Mesenchymal stem cell (in vitro differentiated cells and primary cell): ENCODE measurements at regions not wholly inside any gene's neighbourhood (a gene's known extent, or its start where the extent isn't known, plus 50 kb on each side); places are given as distances from the start of the nearest gene placed in this dataset.
"Not testable (repeated sequence)": the region's sequence is repeated elsewhere in the genome, so short reads cannot be mapped to it uniquely, and the experiment has no call there.

ENCODE experiments used
- DNase-seq: peaks from one replicate; pipeline ENCODE4 v3.0.0-alpha.2; 2013
- H2AFZ ChIP-seq: one replicate; pipeline ENCODE4 v1.6.1; 2013; ENCODE audit warnings: low read depth, mild to moderate bottlenecking, control low read depth, inconsistent platforms, low read length, moderate library complexity
- H2AK5ac ChIP-seq: 2 replicates; pipeline ENCODE4 v1.6.1; 2013; ENCODE audit warnings: low read length, moderate library complexity, mild to moderate bottlenecking, inconsistent platforms; ENCODE audit not compliant: severe bottlenecking
- H2BK120ac ChIP-seq: one replicate; pipeline ENCODE4 v1.6.1; 2013; ENCODE audit warnings: low read depth, mild to moderate bottlenecking, inconsistent platforms, low read length, moderate library complexity
- H2BK12ac ChIP-seq, 2 experiments: one replicate each; pipeline ENCODE4 v1.6.1; 2013; ENCODE audit warnings: inconsistent platforms in 2 of 2, low read length in 2 of 2, mild to moderate bottlenecking in 2 of 2, moderate library complexity in 2 of 2, control low read depth in 1 of 2
- H2BK15ac ChIP-seq: one replicate; pipeline ENCODE4 v1.6.1; 2013; ENCODE audit warnings: mild to moderate bottlenecking, low read depth, inconsistent platforms; ENCODE audit not compliant: poor library complexity, severe bottlenecking
- H2BK5ac ChIP-seq: 2 replicates; pipeline ENCODE4 v1.6.1; 2013; ENCODE audit warnings: low read depth, mild to moderate bottlenecking, low read length, control low read depth, inconsistent platforms; ENCODE audit not compliant: poor library complexity, severe bottlenecking
- H3K14ac ChIP-seq, 2 experiments: one replicate each; pipeline ENCODE4 v1.6.1; 2013; ENCODE audit warnings: inconsistent platforms in 2 of 2, low read length in 2 of 2, control low read depth in 1 of 2, mild to moderate bottlenecking in 1 of 2, moderate library complexity in 1 of 2
- H3K18ac ChIP-seq, 2 experiments: one replicate each; pipeline ENCODE4 v1.6.1; 2013; ENCODE audit warnings: inconsistent platforms in 2 of 2, low read length in 2 of 2, control low read depth in 1 of 2, low read depth in 1 of 2, mild to moderate bottlenecking in 1 of 2
- H3K23ac ChIP-seq, 2 experiments: one replicate each; pipeline ENCODE4 v1.6.1; 2013; ENCODE audit warnings: inconsistent platforms in 2 of 2, low read length in 2 of 2, mild to moderate bottlenecking in 2 of 2, moderate library complexity in 2 of 2, control low read depth in 1 of 2
- H3K27ac ChIP-seq: 2 replicates; pipeline ENCODE4 v1.5.1; 2013; ENCODE audit warnings: mild to moderate bottlenecking, moderate library complexity, low read length, control low read depth, inconsistent platforms; ENCODE audit not compliant: poor library complexity, severe bottlenecking
- H3K27me3 ChIP-seq, 2 experiments: 2 replicates each; pipeline versions ENCODE4 v1.6.1 to v1.7.0; 2013; ENCODE audit warnings: low read length in 2 of 2, mild to moderate bottlenecking in 2 of 2, moderate library complexity in 2 of 2, control low read depth in 1 of 2, inconsistent platforms in 1 of 2; ENCODE audit not compliant: control insufficient read depth in 1 of 2, insufficient read depth in 1 of 2
- H3K36me3 ChIP-seq, 2 experiments: 2 replicates each; pipeline versions ENCODE4 v1.6.1 to v1.7.0; 2013; ENCODE audit warnings: low read length in 2 of 2, control low read depth in 1 of 2, inconsistent platforms in 1 of 2, low read depth in 1 of 2, mild to moderate bottlenecking in 1 of 2; ENCODE audit not compliant: insufficient read depth in 2 of 2, control insufficient read depth in 1 of 2
- H3K4ac ChIP-seq, 2 experiments: one replicate each; pipeline ENCODE4 v1.6.1; 2013; ENCODE audit warnings: inconsistent platforms in 2 of 2, low read length in 2 of 2, mild to moderate bottlenecking in 2 of 2, moderate library complexity in 2 of 2, control low read depth in 1 of 2, low read depth in 1 of 2
- H3K4me1 ChIP-seq: 2 replicates; pipeline ENCODE4 v1.6.1; 2013; ENCODE audit warnings: low read depth, low read length, control low read depth; ENCODE audit not compliant: control insufficient read depth, insufficient read depth
- H3K4me2 ChIP-seq: 2 replicates; pipeline ENCODE4 v1.6.1; 2013; ENCODE audit warnings: low read length, mild to moderate bottlenecking, inconsistent platforms; ENCODE audit not compliant: poor library complexity, severe bottlenecking
- H3K4me3 ChIP-seq, 2 experiments: 2 replicates each; pipeline versions ENCODE4 v1.5.1 to v1.7.0; 2013; ENCODE audit warnings: low read length in 2 of 2, mild to moderate bottlenecking in 2 of 2, control low read depth in 1 of 2, low read depth in 1 of 2; ENCODE audit not compliant: insufficient read depth in 1 of 2
- H3K79me1 ChIP-seq: replicated peaks from 2 replicates; pipeline ENCODE4 v1.6.1; 2013; ENCODE audit warnings: mild to moderate bottlenecking, control low read depth, low read length, inconsistent platforms; ENCODE audit not compliant: poor library complexity, severe bottlenecking
- H3K9ac ChIP-seq: 2 replicates; pipeline ENCODE4 v1.7.0; 2013; ENCODE audit warnings: mild to moderate bottlenecking, low read length, moderate library complexity
- H3K9me3 ChIP-seq: 2 replicates; pipeline ENCODE4 v1.7.0; 2013; ENCODE audit warnings: mild to moderate bottlenecking, low read length; ENCODE audit not compliant: control insufficient read depth
- H4K8ac ChIP-seq: one replicate; pipeline ENCODE4 v1.6.1; 2013; ENCODE audit warnings: inconsistent platforms, mild to moderate bottlenecking, low read length, moderate library complexity
- H4K91ac ChIP-seq: one replicate; pipeline ENCODE4 v1.6.1; 2013; ENCODE audit warnings: mild to moderate bottlenecking, low read length, inconsistent platforms
- WGBS: methylation state at CpG from one replicate; pipeline ENCODE4 v1.1.7; 2013; ENCODE audit warnings: mixed read lengths; 5-methylcytosine and 5-hydroxymethylcytosine counted together

DNA sequence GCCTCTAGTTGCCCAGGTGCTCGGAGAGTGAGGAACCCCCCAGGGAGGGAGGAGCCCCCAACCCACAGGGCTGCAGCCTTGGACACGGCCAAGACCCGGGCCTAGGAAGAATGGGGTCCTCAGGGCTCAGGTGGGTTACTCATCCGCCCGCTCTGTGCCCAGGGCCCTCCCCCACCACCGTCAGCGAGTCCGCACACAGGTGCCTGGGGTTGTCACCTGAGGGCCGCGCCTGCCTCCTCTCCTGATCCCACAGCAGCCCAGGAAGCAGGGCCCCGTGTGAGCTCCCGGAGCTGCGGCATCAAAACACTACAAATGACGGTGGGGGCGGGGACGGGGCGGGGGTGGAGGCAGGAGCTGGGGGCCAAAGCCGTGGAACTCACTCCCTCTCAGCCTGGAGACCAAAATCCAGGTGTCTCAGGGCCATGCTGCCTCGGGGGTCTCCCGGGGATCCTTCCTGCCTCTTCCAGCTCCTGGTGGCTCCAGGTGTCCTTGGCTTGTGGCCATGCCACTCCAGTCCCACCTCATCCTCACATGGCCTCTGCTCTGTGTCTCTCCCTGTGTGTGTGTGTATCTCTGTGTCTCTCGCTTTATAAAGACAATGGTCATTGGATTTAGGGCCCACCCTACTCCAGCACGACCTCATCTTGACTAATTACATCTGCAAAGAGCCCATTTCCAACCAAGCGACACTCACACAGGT, 172.7 kb downstream of the NPIPB11 start:
- not testable (repeated sequence) for H3K27ac ChIP-seq, H3K9me3 ChIP-seq, H3K18ac ChIP-seq, H3K4me3 ChIP-seq, H3K9ac ChIP-seq, H4K8ac ChIP-seq, H2BK12ac ChIP-seq, H3K14ac ChIP-seq, H2BK120ac ChIP-seq, H4K91ac ChIP-seq, H3K23ac ChIP-seq, H2BK5ac ChIP-seq, H2AFZ ChIP-seq, H3K4me1 ChIP-seq, H3K79me1 ChIP-seq, H2AK5ac ChIP-seq, DNase-seq, H3K36me3 ChIP-seq, H3K27me3 ChIP-seq, H3K4me2 ChIP-seq, H3K4ac ChIP-seq
- peak overlapping the region; percentile 12 for H2BK15ac ChIP-seq
- 89% methylated on average over 18 of the region's 23 CpGs for WGBS

DNA sequence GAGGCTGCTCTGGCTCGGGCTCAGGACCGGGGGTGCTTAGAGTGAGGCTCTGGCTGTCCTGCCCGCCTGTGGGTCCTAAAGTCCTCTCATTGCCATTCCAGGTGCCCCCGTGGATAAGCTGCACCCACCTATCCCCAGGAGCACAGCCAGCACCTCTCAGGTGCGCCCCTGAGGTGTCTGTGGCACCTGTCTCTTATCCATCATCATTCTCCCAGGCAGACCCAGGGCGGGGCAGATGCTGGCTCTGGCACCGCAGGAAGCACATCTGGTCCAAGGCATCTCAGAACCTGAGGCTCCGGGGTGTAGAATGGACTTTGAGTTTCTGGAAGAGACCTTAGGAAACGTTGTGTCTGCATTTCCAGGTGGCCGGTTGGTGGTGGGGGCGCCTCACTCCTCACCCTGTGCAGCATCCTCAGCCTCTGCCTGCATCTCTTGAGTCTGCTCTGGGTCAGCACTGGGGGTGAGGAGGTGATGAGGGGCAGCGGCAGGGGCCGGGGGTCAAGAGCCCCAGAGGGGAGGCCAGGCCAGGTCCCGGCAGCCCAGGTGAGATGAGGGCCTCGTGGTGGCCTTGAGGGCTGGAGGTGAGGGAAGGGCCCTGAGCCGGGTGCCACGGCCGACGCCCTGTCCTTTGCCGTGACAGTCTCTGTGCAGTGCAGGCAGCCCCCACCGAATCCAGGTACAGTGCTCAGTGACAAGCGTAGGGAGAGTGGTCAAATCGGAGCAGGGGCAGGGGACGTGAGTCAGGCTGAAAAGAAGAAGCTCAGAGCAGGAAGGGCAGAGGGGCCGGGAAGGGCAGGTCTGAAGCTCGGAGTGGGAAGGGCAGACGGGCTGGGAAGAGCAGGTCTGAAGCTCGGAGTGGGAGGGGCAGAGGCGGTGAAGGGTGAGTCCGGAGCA, 173.5 kb downstream of the NPIPB11 start:
- Histone ChIP-seq H3K79me1 (no peaks in the 10 kb centered on the region), H3K9me3 (no peaks in the 10 kb centered on the region), H2BK120ac (no peak overlapping the region), H3K9ac (no peak overlapping the region), H3K4me3 (no peak overlapping the region), H2AFZ (no peak overlapping the region), H2BK12ac (no peak overlapping the region), H2BK5ac (no peak overlapping the region), H4K8ac (no peak overlapping the region), H3K23ac (no peak overlapping the region), H3K4ac (no peak overlapping the region), H2BK15ac (peak overlapping the region; percentile 12), H4K91ac (no peak overlapping the region), H2AK5ac (no peak overlapping the region), H3K18ac (no peak overlapping the region), H3K27ac (no peak overlapping the region), H3K14ac (no peak overlapping the region), H3K4me2 (no peak overlapping the region), H3K36me3 (no peaks in the 10 kb centered on the region), H3K4me1 (peaks cover 2% of the 10 kb centered on the region), H3K27me3 (no peaks in the 10 kb centered on the region)
- DNase-seq: no peak
- 89% methylated on average over 29 of the region's 30 CpGs for WGBS

DNA sequence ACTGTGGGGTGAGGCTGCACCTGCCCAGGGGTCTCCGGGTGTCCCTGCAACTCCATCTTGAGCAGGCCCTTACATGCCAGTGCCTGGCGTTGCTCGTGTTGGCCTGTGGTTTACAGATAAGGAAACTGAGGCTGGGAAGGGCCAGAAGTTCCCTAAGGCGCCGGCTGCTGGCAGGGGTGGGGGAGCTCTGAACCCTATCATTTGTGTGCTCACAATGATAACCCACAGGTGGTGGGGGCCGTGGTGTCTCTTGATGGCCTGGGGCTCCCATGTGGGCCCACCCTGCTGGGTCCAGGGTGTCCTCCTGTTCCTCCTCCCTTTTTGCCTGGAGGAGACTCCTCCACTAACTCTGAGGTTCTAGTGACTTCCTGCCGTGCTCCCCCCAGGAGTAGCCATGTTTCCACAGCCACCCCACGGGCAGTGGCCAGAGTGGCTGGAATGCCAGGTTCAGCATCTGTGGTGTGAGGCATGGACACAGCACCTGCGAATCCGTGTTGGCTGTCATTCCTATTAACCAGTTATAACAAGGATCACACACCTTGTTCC, 174.3 kb downstream of the NPIPB11 start:
- H3K9ac ChIP-seq, H3K18ac ChIP-seq, H3K4me1 ChIP-seq, H4K91ac ChIP-seq, H3K36me3 ChIP-seq, H2AK5ac ChIP-seq, H2BK5ac ChIP-seq, H3K4ac ChIP-seq, H4K8ac ChIP-seq, H3K27me3 ChIP-seq, H3K4me3 ChIP-seq, H3K23ac ChIP-seq, H3K27ac ChIP-seq, H3K79me1 ChIP-seq, DNase-seq, H3K9me3 ChIP-seq, H2BK15ac ChIP-seq, H3K14ac ChIP-seq, H3K4me2 ChIP-seq, H2BK120ac ChIP-seq, H2AFZ ChIP-seq, H2BK12ac ChIP-seq: not testable (repeated sequence)
- 88% methylated on average over 9 of the region's 10 CpGs for WGBS

DNA sequence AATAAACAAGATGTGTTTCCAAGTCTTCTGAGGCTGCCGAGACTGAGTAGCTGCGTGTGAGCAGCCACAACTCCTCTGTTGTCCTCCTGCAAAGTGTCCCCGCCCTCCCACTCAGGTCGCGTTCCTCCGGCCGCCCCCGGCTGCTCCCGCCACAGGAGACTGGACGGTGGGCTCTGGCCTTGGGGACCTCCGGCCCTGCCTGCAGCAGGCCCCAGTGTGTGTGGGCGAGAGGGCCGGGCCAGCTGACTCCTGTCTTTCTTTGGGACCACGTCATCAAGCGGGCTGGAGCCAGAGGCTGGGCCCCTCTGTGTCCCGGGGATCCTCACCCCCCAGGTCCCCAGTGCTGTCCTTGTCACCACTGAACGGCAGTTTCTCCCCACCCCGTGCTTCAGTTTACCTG, 175.3 kb downstream of the NPIPB11 start:
- Histone ChIP-seq H2AFZ (no peak overlapping the region), H3K36me3 (no peaks in the 10 kb centered on the region), H3K4me2 (no peak overlapping the region), H2BK15ac (no peak overlapping the region), H3K18ac (no peak overlapping the region), H3K4me1 (peaks cover 2% of the 10 kb centered on the region), H2BK120ac (no peak overlapping the region), H2AK5ac (no peak overlapping the region), H3K4ac (no peak overlapping the region), H3K14ac (no peak overlapping the region), H3K27me3 (no peaks in the 10 kb centered on the region), H2BK5ac (no peak overlapping the region), H4K91ac (no peak overlapping the region), H3K27ac (no peak overlapping the region), H3K4me3 (no peak overlapping the region), H2BK12ac (no peak overlapping the region), H3K9ac (peak overlapping the region; percentile 51), H3K9me3 (no peaks in the 10 kb centered on the region), H3K23ac (no peak overlapping the region), H3K79me1 (no peaks in the 10 kb centered on the region), H4K8ac (no peak overlapping the region)
- DNase-seq: no peak
- WGBS: 71% methylated on average over 17 of the region's 18 CpGs
